NCI-H1105 (cell line): ENCODE measurements at regions not wholly inside any gene's neighbourhood (a gene's known extent, or its start where the extent isn't known, plus 50 kb on each side); places are given as distances from the start of the nearest gene placed in this dataset.
"Not testable (repeated sequence)": the region's sequence is repeated elsewhere in the genome, so short reads cannot be mapped to it uniquely, and the experiment has no call there.

Source experiments
- DNase-seq: peaks from one replicate; lab custom pipeline; 2025; lab: John Stamatoyannopoulos, UW

DNA sequence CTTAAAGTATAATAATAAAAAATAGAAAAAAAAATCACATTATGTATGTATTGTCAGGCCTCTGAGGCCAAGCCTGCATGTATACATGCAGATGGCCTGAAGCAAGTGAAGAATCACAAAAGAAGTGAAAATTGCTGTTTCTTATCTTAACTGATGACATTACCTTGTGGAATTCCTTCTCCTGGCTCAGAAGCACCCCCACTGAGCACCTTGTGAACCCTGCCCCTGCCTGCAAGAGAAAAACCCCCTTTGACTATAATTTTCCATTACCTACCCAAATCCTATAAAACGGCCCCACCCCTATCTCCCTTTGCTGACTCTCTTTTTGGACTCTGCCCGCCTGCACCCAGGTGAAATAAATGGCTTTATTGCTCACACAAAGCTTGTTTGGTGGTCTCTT is 1086.5 kb downstream of the SORCS3 start:
- DNase-seq, result not testable (repeated sequence)

GRCh38 chr10:105727131-105727530 is 1086.0 kb downstream of the SORCS3 start:
- no peak for DNase-seq

DNA sequence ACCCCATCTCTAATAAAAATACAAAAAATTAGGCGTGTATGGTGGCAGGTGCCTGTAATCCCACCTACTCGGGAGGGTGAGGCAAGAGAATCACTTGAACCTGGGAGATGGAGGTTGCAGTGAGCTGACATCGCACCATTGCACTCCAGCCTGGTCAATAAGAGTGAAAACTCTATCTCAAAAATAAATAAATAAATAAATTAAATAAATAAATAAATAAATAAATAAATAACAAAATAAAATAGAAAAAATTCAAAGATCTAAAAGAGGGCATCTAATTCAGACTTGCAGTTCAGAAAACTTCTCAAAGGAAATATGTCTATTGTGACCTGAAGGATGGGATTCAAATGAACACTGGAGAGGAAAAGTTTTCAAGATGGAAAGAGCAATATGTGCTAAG is 1085.1 kb downstream of the SORCS3 start:
- no peak for DNase-seq

DNA sequence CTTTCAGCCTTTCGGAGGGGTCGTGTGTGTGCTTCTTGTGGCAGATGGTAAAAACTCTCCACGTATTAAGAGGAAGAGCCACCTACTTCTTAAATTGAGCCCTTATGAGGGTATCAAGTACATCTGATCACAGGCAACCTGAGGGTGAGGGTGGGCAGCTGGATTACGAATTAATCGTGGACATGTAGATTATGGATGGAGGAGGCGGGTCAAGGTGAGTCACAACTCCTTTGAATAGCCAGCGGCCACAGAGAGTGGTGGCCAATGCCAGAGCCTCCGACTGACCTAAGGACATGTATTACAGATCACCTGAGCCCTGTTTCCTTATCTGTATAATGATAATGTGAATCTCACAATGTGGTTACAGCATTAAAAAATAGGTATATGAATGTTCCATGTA is 1083.9 kb downstream of the SORCS3 start:
- DNase-seq, result no peak

GRCh38 chr10:105718207-105718995 is 1077.3 kb downstream of the SORCS3 start:
- DNase-seq, result no peak

- DNase-seq, result no peak
These were observed 1073.6 kb downstream of the SORCS3 start for GRCh38 chr10:105714728-105715127.

GRCh38 chr10:105707603-105708002 is 1066.5 kb downstream of the SORCS3 start:
- DNase-seq, result no peak

- no peak for DNase-seq
These were observed 1065.4 kb downstream of the SORCS3 start for GRCh38 chr10:105706281-105707026.

DNA sequence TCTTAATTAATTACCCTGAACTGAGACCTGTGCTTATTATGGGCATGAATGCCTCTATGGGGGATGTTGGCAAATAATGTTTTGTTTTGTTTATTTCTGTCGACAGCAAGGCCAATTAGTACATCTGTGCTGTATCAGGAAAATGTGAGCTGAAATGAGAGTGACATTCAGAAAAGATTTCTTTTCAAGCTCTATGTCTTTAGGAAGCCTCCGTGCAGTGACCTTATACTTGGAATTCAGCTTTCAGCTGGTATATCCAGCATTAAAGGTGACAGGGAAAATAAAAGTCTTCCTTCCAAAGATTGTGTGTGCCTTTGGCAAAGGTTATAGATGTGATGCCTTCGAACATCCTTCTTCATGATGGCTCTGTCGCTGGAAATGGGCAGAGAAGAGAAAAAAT is 1061.1 kb downstream of the SORCS3 start:
- no peak for DNase-seq

- DNase-seq, result no peak
These were observed 1059.1 kb downstream of the SORCS3 start for GRCh38 chr10:105700218-105700617.

DNA sequence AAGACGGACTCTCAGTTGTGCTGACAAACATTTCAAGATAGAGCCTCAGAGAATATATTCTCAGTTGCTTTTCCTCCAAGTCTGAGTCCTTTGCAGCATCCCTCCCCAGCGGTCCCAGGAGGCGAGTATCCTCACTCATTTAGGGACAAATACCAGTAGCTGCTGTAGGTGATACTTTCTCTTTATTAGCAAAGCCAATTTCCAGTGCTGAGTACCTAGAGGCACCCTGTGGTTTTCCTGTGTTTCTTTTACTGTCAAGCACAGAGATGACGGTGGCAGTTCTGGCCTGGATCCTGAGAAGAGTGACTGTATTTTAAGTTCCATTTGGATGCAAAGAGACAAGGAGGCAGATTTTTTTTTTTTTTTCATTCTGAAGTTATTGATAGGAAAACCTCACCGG is 1058.4 kb downstream of the SORCS3 start:
- DNase-seq, result no peak

- no peak for DNase-seq
These were observed 1057.5 kb downstream of the SORCS3 start for GRCh38 chr10:105698592-105698991.

GRCh38 chr10:105697290-105697780 is 1056.2 kb downstream of the SORCS3 start:
- DNase-seq, result no peak

GRCh38 chr10:105691811-105692210 is 1050.7 kb downstream of the SORCS3 start:
- DNase-seq, result peak; percentile 7

DNA sequence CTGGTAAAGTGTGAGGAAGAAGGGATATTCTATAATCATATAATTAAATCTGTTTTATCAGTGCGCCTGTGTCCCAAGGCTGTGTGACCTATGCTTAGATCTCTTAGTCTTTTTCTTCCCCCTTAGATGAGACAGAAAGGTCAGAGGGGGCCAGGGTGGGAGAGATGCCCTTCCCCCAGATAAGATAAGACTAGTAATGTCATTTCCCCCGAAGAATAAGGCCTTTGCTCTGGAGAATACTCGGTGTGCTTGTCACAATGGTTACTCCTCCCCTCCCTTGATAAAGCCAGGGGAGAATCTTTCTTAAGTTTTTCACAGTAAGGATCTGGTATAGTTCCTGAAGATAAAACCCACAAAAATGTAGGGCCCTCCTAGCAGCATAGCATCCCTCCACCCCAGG is 1041.8 kb downstream of the SORCS3 start:
- no peak for DNase-seq

DNA sequence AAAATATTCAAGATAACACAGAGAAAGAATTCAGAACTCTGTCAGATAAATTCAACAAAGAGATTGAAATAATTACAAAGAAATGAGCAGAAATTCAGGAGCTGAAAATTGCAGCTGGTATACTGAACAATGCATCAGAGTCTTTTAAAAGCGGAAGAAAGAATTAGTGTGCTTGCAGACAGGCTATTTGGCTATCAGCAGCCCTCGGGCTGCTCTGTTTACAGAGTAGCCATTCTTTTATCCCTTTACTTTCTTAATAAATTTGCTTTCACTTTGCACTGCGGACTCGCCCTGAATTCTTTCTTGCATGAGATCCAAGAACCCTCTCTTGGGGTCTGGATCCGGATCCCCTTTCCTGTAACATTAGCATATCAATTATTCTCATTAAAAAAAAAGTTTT is 1040.0 kb downstream of the SORCS3 start:
- DNase-seq, result no peak

DNA sequence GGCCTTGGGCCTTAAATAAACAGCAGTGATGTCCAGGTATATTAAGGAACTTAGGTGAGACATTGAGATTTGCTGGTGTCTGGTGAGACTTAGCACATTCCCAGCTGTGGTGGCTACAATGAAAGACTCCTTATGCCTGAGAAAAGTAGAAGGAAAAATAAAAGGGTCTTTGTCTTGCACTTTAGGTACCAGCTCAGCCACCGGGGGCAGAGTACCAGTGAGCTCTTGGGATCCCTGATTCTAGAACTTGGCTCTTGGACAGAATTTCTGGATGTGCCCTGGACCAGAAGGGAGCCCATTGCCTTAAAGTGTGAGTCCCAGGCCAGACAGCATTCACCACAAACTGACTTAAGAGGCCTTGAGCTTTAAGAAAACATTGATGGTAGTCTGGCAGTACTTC is 1038.7 kb downstream of the SORCS3 start:
- no peak for DNase-seq

DNA sequence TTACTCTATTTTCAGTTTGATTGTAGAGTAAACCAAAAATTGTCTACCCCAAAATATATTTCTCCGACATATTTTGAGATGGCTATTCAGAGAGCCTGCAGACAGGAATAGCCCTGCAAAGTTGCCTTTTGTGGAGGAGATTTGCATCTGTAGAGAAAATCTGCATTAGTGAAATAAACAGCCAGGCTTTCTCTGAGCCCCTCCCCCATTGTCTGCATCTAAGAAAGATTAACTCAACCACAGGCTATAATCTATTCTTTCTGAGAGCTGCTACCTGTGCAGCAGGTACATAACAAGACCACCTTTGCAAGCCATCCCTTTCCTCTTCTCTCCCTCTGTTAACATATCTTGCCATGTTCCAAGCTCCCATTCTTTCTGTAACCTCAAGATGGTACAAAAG is 1034.2 kb downstream of the SORCS3 start:
- DNase-seq, result no peak

GRCh38 chr10:105674448-105674847 is 1033.4 kb downstream of the SORCS3 start:
- DNase-seq, result no peak

DNA sequence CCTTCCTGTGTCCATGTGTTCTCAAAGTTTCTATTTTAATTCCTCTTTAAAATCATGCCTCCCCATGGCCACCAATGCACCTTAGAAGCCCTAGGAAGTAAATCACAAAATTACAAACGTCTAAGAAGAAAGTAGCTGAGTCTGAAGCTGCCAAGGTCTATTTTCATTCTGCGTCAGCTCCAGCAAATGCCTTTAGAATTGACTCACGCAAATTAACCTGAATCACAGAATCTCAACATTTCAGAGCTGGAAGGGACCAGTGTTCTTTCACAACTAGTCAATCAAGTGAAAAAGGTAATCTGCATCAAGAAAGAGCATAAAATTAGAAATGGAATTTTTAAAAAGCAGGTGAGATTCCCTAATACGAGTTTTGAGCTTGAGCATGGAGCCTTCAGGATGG is 1017.6 kb downstream of the SORCS3 start:
- DNase-seq, result no peak

DNA sequence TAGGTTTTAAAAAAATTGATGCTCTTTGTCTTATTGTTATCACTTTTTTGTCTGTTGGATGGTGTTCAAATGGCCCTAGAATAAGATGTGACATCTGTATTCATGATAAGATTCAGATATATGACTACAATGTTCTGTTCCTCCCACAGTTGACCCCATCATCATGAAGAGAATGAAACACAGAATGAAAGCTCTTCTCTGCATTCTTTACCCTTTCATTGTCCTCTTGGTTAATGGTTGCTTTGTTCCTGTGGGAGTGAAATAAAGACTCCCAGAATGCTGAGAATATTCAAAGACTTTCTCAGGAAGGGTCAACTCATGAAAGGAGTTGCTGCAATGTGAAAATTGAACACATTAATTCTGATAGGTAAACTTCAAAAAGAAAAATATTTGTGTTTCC is 1015.8 kb downstream of the SORCS3 start:
- DNase-seq, result no peak

GRCh38 chr10:105650306-105650705 is 1009.2 kb downstream of the SORCS3 start:
- DNase-seq, result no peak

DNA sequence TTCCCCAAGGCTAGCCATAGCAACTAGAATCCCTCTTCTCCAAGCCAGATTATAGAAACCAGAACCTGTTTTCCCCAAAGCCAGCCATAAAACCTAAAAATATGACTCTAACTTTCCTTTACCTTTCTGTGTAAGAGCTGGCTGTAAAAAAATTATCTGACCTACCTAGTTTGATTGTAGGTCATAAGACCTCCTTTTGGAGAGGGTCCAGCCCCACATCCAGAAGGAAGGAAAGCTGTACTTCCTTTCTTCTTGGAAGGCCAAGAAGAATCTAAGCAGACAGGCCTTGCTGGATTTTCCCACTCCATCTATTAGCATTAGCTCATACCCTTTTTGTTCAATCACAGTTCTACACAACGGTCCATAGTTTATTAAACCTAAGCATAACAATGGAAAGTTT is 1006.3 kb downstream of the SORCS3 start:
- DNase-seq, result no peak
